Ramos (cell line): ENCODE measurements at regions not wholly inside any gene's neighbourhood (a gene's known extent, or its start where the extent isn't known, plus 50 kb on each side); places are given as distances from the start of the nearest gene placed in this dataset.

Experiments
- in situ Hi-C: fragments of 300-500 bp; cut with MboI; formaldehyde crosslinking; loops from one replicate; pipeline ENCODE4 v1.14.3; 2022; ENCODE audit warnings: low sequenced_read_pairs; ENCODE audit not compliant: unreplicated experiment

GRCh38 chr5:67459253-67459652 lies 262.7 kb upstream of the CD180 start:
- in situ Hi-C loops: no loop called here

DNA sequence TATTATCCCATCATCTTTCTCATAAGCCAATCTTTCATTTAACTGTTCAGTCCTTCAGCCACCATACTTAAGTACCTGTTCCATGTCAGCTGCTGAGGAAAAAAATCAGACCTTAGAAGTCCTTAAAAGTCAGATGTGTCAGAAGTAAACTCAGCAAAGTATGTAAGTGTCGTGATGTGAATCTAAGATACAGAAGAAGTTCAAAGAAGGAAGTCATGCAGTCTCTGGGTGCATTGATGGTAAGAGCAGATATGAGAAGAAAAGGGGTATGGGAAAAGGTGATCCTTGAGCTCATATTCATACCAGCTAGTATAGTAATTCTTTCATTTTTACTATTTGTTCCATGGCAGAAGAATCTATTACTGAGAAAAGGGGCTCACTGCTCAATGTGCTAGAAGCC lies 259.4 kb upstream of the CD180 start:
- in situ Hi-C loops: no loop called here

GRCh38 chr5:67454957-67455561 lies 258.5 kb upstream of the CD180 start:
- in situ Hi-C loops: no loop called here

DNA sequence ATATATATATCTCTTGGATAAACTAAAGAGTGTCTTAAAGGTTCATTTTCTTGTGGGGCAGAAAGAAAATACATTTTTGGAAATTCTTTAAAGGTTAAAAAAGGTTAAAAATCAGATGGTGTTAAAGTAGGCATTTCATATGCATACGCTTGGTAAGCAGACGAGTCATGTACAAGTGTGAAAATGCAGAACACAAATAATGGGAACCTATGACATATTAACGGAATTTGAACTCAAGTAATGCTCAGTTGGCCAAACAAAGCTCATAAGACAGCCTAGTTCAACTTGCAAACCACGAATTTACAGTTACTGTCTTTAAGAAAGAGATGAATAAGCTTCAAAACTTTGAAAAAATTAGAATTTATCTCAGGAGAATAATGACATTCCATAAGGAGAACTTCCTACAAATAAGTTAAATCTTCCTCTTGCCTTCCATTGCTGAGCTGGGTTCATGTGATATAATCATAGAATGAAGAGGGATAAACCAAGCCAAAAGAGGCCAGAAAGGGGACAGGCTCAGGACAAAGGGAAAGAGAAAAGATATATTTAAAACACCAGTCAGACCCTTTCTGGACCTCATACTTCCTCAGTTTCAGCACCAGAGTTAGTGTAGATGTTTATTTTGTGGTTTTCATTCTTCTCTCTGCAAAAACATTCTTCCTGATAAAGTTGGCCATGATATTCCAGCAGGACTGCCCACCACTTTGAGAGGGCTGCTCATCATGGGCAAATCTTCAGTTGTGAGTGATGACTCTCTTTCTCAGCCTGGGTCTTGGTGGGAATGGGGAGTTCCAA lies 256.7 kb upstream of the CD180 start:
- in situ Hi-C loops: no loop called here

DNA sequence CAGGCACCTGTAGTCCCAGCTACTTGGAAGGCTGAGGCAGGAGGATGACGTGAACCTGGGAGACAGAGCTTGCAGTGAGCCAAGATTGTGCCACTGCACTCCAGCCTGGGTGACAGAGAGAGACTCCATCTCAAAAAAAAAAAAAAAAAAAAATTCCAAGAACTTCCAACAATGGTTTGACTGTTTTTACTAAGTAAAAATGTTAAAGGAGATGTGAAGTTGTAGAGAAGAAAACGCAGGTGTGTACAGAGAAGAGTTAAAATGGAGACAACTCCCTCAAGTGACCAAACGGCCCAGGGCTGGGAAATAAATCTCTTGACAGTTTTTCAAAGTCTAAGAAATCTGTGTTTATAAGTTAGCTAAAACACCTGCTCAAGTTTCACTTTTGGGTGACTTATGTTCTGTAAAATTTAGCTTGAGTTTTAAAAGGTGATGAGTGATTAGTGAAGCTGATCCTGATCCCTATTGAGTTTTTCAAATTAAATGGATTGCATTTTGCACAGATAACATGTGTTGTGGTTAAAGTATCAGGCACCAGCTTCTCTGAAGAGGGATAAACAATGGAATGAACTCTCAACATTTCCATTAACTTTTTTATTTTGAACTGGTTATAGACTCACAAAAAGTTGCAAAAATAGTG lies 255.2 kb upstream of the CD180 start:
- in situ Hi-C loops: no loop called here

- in situ Hi-C loops: no loop called here
These were observed 251.1 kb upstream of the CD180 start for GRCh38 chr5:67447732-67448131.

- in situ Hi-C loops: no loop called here
These were observed 241.6 kb upstream of the CD180 start for GRCh38 chr5:67437905-67438845.

DNA sequence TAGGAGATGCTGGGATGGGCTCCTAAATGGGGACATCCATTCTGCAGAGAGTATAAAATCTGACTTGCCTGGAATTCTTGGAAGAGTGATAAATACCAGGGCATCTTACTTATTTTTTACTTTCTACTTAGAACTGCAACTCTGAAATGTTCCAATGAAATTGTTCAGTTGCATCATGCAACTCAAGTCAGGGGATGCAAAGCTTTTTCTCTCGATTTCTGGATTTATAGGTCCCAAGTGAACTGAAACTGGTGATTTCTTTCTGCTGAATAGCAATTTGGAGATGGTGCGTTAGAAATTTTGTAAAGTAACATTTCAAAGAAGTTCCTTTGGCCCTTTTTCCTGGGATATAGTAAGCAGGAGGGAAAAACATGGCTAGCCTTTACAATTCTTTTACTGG lies 238.4 kb upstream of the CD180 start:
- in situ Hi-C loops: no loop called here

DNA sequence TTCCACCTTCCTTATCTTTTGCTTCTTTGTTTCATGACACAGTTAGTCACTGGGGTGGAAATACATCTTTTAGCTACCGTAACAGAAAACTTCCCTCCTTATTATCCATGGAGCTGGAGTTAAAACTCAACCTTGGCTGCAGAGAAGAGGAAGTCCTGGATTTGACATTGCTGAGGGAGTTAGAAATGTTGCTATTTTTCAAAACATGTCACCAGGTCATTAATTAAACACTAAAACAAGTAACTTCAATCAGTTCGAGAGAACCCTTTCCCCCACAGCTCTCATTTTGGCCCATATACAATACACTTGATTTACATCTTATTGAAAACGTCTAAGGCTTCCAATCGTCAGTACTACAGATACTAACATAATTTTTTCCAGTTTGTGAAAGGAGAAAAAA lies 237.9 kb upstream of the CD180 start:
- in situ Hi-C loops: no loop called here

GRCh38 chr5:67432606-67433005 lies 236.0 kb upstream of the CD180 start:
- in situ Hi-C loops: no loop called here

DNA sequence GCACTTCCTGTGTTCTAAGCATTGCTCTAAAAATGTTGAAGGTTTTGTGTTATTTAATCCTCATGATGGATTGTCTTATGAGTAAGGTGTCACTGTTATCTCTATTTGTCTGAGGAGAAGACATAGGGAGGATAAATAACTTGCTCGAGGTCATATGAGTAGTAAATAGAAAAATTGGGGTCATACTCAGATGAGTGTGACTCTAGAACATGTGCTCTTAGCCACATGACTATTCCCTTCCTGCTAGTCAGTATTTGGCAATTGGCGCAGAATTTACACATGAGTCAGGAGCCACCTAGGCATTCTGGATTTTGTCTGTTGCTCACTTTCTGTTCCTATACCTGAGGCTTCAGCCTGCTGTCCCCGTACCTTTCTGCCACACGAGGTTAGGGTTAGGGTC lies 234.6 kb upstream of the CD180 start:
- in situ Hi-C loops: no loop called here

DNA sequence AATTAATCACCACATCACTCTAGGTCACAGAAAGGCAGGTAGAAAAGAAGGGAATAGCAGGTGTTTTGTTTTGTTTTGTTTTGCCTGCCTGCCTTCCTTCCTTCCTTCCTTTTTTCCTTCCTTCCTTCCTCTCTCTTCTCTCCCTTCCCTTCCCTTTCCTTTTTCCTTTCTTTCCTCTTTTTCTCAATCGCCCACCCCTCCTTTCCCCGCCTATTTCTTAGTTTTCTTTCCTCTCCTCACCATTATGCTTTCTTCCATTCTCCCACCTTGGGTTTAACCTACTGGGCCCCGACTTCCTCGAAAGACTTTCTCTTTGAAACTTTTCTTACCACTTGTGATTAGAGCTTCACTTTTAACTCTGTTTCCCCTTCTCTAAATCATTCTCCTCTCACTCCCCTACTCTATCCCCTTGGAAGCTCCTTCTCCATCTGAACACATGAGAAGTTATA lies 231.3 kb upstream of the CD180 start:
- in situ Hi-C loops: no loop called here

DNA sequence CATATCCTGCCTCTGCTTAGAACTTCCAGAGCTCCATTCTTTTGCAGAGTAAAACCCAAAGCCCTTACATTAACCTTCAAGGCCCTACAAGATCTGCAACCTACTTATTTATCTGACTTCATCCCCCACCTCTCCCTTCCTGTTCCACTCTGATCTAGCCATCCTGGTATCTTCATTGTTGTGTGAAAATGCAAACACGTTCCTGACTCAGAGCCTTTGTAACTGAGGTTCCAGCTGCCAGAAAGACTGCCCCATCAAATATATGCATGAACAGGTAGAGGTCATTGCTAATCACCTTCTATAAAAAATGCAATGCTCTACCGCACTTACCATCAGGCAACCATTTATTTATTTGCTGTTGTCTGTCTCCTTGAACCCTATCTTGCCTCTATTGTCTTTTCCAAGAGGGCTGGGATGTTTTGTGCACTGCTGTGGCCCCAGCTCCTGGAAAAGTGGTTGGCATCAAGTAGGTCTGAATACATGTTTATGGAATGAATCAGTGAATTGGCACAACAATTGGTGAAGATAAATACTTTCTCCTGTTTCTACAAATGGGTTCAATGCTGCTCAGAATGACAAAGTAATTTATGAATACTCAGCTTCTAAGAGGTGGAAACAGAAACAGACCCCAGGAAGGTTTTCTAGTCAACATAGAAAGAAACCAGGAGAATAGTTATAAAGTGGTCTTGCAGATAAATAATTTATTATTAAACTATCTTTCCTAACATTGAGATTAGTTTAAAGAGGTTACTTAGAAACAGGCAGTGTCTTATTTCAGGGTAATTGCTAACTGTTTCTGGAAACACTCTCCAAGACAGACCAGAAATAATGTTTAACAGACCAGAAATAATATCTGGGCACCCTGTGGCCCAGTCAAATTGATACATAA lies 230.6 kb upstream of the CD180 start:
- in situ Hi-C loops: no loop called here

- in situ Hi-C loops: no loop called here
These were observed 228.9 kb upstream of the CD180 start for GRCh38 chr5:67425514-67425913.

DNA sequence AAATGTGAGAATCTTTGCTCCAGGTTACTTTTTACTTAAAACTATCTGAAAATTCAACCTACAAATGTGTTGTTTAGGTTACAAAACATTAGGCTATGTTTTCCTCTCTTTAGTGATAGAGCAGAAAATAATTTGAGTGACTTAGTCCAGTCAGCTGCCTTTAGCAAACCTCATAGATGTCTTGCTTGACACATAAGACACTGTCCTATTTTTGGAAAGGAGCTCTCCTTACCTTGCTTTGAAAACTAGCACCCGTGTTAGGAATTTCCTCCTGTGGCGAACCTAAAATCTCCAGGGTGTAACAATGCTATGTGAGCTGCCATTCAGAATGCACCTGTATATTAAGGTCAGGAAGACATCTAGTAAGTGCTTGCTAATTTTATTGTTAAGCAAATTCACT lies 221.2 kb upstream of the CD180 start:
- in situ Hi-C loops: no loop called here

DNA sequence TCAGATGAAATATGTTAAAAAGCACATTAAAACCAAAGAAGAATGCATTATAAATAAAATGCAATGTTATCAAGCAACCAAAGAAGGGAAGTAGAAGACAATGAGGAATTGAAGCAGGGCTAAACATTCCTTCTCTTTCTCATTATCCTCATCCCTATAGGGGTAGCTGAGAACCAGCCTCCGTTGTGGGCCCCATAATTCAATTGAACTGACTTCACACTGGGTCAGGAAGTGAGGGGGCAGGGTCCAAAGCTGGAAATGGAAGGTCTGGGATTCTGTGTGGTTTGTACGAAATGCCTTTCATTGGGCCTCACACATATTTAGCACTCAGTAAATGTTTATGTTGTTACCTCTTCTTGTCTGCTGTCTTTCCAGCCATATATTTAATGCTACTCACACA lies 220.4 kb upstream of the CD180 start:
- in situ Hi-C loops: no loop called here

- in situ Hi-C loops: no loop called here
These were observed 219.7 kb upstream of the CD180 start for GRCh38 chr5:67416133-67416937.

DNA sequence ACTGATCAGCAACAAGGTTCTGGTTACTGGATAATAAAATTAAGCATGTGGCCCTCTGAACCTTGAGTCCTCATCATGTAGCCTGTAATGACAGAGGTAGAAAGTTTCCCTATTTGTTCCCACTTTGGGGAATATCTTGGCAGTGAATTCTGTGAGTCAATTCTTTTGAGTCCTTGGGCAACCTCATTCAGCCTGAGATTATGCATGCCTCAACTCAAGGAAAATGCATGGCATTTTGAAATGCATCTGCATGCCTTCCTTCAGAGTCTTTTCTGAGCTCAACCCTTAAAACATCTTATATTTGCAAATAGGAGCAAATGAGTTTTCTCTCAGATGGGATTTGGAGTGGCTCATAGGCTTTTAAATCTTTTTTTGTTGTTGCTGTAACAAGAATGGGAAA lies 218.1 kb upstream of the CD180 start:
- in situ Hi-C loops: no loop called here

DNA sequence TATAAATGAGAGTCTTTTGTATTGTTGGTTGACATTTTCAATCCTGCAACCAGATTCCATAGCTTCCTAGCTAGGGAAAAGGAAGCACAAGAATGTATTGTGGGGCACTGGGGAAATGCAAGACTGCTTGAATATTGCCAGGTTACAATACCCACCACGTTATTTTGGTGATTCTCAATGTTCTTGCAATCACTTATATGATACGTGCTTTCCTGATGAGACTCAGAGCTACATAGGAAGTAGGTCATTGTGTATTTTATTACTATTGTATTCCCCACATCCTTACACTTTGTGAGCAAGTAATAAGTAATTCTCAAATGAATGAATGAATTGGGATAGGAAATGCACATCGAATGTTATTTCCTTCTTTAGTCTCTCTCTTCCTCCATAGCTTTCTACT lies 217.1 kb upstream of the CD180 start:
- in situ Hi-C loops: no loop called here
